HG02943 (cell line): ENCODE measurements at regions not wholly inside any gene's neighbourhood (a gene's known extent, or its start where the extent isn't known, plus 50 kb on each side); places are given as distances from the start of the nearest gene placed in this dataset.
"Not testable (repeated sequence)": the region's sequence is repeated elsewhere in the genome, so short reads cannot be mapped to it uniquely, and the experiment has no call there.

Experiments used
- ATAC-seq: cut with Tn5 transposase; IDR thresholded peaks from one replicate; pipeline ENCODE4 v1.9.1; 2021; ENCODE audit warnings: mild to moderate bottlenecking, low read depth, moderate library complexity; ENCODE audit not compliant: unreplicated experiment

DNA sequence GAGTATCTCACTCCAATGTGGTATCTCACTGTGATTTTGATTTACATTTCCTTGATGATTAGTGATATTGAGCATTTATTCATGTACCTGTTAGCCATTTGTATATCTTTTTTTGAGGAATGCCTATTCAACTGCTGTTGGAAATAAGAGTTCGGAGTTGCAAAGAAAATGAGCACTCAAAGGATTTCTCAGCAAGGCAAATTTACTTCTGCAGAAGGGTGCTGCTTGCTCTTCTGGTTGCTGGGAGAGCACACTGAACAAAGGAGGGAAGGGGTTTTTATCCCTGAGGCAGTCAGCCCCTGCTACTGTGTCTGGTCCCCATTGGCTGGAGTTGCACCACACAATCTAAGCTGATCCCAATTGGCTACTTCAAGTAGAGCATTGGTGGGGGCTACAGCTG, 822.4 kb upstream of the ADGRB3 start:
- no peak for ATAC-seq

DNA sequence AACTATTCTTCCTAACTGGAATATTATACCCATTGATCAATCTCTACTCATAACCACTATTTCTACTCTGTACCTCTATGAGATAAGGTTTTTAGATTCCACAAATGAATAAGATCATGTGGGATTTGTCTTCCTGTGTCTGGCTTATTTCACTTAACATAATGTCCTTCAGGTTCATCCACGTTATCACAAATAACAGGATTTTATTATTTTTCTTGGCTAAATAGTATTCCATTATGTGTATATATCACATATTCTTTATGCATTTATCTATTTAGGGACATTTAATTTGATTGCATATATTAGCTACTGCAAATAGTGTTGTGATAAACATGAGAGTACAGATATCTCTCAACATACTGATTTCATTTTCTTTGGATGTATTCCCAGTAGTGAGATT, 823.0 kb upstream of the ADGRB3 start:
- ATAC-seq, result no peak

DNA sequence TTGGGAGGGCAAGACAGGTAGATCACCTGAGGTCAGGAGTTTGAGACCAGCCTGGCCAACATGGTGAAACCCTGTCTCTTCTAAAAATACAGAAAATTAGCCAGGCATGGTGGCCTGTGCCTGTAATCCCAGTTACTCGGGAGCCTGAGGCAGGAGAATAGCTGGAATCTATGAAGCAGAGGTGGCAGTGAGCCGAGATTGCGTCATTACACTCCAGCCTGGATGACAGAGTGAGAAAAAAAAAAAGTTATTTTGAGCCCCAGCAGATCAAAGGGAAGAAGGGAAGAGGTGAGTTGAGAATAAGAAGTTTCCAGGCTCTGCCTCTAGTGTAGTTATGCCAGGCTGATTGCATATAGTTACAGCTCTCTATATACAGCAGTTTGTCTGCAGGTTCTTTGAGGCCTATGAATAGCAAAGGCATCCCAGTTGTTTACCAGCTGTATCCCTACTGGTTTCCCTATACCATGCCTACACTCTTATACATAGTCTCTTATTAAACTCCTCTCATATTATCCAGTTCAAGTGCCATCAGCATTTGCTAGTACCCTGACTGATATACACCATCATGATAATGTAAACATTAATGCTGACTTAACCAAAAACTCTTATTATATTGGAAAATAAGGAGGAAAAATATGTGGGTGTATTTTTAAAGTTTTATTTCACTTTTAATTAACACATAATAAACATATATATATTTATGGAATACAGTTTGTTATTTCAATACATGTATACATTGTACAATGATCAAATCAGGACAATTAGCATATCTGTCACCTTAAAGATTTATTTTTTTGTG, 823.6 kb upstream of the ADGRB3 start:
- no peak for ATAC-seq

DNA sequence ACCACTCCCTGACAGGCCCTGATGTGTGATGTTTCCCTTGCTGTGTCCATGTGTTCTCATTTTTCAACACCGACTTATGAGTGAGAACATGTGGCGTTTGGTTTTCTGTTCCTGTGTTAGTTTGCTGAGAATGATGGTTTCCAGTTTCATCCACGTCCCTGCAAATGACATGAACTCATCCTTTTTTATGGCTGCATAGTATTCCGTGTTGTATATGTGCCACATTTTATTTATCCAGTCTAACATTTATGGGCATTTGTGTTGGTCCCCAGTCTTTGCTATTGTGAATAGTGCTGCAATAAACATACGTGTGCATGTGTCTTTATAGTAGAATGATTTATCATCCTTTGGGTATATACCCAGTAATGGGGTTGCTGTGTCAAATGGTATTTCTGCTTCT, 830.3 kb upstream of the ADGRB3 start:
- ATAC-seq, result not testable (repeated sequence)

DNA sequence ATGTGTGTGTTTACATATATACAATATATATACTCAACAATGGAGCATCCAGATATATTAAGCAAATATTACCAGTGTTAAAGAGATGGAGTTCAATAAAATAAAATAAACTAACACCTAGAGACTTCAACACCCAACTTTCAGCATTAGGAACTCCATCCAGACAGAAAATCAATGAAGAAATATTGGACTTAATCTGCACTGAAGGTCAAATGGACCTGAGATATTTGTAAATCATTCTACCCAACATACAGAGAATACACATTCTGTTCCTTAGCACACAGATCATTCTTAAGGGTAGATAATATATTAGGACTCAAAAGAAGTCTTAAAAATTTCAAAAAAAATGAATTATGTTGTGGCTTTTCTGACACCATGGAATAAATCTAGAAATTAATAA, 832.3 kb upstream of the ADGRB3 start:
- ATAC-seq, result no peak

DNA sequence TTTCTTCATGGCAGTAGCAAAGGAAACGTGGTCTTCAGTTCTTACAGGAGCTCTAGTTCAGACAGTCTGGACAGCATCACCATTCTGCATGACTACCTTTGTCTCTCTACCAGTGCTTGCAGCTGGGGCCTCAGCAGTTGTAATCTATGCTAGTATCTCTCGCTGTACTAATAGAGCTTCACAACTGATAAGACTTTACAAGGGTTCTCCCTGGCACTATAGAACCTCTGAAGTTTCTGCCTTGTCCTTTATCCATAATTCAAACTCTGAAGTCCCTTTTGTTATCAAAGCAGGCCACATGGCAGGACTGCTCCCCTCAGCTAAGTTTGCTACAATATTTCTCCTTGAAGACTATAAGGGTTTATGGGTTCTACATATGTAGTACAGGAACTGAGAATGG, 842.1 kb upstream of the ADGRB3 start:
- ATAC-seq, result no peak

DNA sequence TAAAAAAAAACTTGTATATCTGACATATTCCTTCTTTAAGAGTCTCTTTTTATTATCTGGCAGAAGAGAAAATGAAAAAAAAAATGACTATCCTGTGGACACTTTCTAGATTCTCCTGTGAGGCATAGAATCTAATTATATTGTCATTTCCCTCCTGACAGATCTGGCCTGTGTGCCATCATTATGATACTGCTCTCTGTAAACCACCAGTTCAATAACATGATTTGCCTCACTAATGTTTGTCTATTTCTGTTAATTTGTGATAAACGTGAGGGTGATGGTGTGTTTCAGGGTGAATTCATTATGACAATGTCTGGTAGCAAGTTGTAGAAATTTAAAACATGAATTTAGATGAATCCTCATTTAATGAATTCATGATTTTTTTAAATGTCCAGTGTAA, 844.5 kb upstream of the ADGRB3 start:
- ATAC-seq, result no peak

DNA sequence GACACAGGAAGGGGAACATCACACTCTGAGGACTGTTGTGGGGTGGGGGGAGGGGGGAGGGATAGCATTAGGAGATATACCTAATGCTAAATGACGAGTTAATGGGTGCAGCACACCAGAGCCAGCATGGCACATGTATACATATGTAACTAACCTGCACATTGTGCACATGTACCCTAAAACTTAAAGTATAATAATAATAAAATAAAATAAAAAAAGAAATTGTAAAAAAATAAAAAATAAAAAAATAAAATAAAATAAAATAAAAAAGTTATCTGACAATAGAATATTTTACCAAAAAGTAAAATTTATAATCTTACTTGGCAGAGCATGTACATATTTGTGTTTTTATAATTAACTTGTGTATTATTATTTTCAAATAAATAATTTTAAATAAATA, 848.0 kb upstream of the ADGRB3 start:
- not testable (repeated sequence) for ATAC-seq

DNA sequence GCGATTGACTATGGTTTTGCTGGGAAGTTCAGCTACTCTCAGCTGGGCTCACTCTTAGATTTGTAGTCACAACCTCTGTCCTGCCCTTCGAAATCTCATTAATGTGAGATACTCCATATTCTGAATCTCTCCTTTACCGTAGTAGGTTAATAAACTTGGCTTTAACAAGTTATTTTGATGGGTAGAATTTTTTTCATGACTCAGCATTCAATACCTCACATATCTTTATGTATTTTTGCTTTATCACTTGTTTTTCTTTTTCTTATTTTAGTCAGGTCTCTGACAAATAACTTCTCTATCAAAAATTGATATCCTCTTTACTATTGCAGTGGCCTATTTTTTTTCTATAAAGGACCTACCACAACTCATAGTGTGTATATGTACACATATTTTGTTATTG, 855.2 kb upstream of the ADGRB3 start:
- ATAC-seq, result no peak

DNA sequence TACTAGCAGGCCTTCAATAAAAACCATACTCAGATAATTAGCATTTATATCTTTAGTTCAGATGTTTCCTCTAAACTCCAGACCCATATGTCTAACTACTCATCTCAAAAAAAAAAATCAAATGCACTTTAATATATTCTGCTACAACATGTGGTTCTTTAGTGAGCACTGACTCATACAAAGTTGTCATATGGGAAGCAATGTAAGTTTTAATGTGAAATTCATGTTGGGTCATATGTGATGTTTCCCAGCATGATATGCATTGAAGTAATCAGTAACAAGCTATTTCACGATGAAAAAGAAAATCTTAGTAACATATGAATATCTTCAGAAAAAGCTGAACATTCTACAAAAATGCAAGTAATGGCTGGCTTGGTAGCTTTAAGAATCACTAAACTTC, 859.7 kb upstream of the ADGRB3 start:
- no peak for ATAC-seq

DNA sequence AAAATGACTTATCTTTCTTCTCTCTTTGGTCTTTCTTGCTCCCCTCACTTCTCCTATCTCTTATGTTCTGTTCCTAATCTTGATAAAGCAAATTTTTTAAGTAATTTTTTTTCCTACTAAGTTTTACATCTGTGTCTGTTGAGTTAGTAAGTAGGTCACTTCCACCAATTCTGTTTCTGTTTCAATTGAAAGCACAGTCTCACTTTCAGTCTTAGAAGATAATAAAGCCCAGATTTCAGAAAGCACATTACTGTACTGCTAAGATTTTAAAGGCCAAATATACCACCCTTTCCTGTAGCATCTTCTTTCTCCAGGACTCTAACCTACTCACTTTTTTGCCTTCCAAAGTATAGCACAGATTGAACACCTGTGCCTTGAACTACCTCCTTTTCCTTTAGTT, 866.1 kb upstream of the ADGRB3 start:
- peak; percentile 69 for ATAC-seq

DNA sequence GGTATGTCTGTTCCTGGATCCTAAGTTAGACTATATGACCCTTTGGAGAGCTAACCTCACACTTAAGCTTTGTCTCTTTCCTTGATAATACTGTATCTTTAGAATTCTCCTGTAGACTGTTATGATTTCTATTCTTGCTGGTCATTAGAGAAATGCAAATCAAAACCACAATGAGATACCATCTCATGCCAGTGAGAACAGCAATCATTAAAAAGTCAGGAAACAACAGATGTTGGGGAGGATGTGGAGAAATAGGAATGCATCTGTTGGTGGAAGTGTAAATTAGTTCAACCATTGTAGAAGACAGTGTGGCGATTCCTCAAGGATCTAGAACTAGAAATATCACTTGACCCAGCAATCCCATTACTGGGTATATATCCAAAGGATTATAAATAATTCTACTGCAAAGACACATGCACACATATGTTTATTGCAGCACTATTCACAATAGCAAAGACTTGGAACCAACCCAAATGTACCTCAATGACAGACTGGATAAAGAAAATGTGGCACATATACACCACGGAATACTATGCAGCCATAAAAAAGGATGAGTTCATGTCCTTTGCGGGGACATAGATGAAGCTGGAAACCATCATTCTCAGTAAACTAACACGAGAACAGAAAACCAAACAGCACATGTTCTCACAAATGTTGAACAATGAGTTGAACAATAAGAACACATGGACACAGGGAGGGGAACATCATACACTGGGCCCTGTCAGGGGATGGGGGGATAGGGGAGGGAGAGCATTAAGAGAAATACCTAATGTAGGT, 867.8 kb upstream of the ADGRB3 start:
- ATAC-seq, result not testable (repeated sequence)

DNA sequence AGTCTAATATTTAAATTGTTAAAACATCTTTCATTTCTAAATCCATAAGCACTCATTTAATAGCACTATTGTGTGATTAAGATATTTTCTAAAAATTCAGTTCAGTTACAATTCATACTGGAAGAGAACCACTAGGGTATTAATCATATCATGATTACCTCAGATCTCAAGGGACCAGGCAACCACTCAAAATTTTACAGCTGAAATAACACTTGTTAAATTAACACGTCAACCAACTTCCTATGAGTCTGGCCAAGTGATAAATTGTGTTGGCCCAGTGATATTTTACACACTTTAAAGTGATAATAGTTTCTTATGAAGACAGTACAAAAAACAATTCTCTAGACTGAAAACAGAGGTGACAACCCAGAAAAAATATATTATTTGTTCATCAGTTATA, 869.0 kb upstream of the ADGRB3 start:
- ATAC-seq, result no peak

DNA sequence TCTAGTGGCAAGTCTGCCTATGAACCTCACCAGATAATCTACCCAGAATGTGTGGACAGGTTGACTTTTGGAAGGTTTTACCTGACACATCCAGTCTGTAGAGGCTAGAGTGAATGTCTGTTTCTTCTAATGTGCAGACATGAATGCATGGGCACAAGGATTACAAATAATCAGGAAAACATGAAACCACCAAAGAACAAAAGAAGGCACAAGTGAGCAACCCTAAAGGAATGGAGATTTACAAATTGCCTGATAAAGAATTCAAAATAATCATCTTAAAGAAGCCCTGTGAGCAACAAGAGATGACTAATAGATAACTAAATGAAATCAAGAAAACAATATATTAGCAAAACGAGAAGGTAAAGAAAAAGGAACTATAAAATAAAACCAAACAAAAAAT, 876.1 kb upstream of the ADGRB3 start:
- ATAC-seq, result no peak

DNA sequence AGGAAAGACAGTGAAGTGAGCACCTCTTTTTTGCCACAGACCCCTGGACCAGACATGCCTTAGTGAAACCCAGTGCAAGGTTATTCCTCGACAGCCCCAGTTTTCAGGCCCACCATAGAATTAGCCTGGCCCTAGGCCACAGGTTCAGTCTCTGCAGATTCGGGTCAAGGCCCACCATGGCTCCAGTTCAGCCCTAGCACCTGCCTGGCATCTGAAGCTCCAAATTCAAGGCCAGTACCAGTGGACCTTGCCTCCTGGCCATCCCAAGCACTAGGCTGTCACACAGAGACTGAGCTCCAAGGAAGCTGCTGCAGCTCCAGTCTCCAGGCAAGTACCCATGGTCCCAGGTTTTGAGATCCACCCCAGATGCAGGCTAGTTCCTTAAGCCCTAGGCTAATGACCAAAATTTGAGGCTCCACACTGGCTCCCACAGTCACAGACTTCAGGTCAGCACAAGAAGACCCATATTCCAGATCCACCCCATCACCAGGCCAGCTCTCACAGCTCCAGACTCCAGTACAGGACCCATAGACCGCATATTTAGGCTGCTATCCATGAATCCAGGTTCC, 877.5 kb upstream of the ADGRB3 start:
- ATAC-seq, result no peak

DNA sequence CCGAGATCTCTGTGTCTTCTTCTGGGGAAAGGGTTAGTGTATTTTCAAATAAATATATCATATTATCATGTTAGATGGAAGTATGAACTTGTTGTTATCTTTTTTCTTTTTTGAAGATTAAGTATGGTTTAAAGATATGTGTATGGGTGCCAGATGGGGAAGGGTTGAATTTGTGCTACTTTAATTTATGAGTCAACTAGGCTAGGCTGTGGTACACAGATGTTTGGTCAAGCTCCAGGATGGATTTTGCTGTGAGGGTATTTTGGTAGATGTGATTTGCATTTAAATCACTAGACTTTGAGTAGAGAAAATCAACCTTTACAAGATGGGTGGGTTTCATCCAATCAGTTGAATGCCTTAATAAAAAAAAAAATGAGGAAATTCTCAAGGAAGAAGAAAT, 886.6 kb upstream of the ADGRB3 start:
- ATAC-seq, result no peak

DNA sequence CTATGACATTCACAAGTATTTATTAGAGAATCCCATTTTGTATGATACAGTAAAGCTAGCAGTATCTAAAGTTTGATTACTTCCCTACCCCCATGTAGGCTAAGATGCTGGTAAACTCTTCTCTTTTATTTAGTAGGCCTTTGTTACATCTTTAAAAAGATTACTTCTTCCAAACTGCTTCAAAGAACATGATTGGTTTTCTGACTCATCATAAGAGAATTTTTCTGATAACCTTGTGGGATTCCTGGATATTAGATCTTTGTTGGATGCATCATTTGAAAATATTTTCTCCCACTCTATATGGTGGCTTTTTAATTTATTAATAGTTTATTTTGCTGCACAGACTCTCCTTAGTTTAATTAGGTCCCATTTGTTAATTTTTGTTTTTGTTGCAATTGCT, 898.3 kb upstream of the ADGRB3 start:
- ATAC-seq, result no peak

DNA sequence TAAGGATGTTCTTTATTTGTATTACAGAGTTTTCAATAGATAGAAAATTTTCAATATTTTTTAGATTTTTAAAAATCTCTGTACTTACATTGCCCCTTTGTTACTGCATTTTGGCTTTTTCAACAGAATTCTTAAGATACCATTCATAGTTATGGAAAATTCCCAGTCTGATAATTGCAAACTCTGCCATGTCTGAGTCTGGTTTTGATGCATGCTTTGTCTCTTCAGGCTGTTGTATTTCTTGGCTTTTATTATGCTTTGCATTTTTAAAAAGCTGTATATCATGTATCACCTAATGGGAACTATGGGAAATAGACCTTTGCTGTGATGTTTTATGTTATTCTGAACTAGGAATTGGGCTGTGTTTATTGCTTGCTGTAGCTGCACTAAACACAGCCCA, 898.9 kb upstream of the ADGRB3 start:
- no peak for ATAC-seq

DNA sequence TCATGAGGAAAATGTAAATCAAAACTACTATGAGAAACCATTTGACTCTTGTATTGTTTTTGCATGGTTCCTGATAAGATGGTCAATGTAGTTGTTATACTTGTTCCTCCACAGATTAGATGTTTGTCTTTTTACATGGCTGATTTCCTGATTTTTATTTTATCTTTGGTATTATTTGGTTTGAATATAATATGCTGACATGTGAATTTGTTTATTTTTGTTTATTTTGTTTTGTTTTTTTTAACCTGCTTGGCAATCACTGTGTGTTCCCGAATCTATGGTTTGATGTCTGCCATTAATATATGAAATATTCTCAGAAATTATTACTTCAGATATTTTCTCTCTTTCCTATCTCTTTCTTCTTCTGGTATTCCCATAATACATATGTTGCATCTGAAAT, 899.5 kb upstream of the ADGRB3 start:
- ATAC-seq, result no peak

DNA sequence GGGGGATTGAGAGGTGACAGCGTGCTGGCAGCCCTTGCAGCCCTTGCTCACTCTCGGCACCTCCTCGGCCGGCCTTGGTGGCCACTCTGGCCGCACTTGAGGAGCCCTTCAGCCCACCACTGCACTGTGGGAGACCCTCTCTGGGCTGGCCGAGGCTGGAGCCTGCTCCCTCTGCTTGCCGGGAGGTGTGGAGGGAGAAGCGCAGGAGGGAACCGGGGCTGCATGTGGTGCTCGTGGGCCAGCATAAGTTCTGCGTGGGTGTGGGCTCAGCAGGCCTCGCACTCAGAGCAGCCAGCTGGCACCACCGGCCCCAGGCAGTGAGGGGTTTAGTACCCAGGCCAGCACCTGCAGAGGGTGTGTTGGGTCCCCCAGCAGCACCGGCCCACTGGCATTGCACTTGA, 912.2 kb upstream of the ADGRB3 start:
- ATAC-seq, result no peak

DNA sequence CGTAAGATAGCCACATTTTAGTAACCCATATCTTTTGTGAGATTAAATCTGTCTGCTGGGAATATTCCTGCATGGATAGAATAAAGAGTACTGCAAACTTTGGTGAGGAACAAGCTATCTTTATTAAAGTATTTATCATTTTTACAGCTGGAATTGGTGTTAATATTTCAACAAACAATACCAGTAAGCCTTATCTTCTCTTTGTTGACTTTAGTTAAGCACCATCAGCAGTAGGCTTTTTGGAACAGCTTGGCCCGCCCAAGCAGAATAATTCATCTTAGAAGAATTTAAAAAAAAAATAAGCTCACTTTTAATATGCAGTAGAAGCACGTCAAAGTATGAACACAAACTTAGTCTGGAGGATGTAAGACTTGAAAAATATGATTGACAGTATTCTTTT, 917.8 kb upstream of the ADGRB3 start:
- ATAC-seq, result no peak

DNA sequence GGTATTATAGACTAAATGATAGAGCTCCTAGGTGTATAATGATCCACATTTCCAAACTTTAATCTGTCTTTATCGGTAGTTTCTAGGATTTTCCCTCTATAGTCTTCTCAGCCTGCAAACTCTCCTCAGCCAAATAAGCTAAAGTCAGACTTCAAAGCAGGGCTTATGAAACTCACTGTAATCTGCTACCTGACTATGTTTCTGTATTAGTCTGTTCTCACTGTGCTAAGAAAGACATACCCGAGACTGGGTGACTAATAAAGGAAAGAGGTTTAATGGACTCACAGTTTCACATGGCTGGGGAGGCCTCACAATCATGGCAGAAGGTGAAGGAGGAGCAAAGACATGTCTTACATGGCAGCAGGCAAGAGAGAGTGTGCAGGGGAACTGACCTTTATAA, 928.7 kb upstream of the ADGRB3 start:
- no peak for ATAC-seq
